OCI-LY7 (cell line): ENCODE measurements at regions not wholly inside any gene's neighbourhood (a gene's known extent, or its start where the extent isn't known, plus 50 kb on each side); places are given as distances from the start of the nearest gene placed in this dataset.

Experiments used
- BruUV-seq: library from RNA; stranded (reverse); fragments of 400-500 nt; replicated peaks from 2 replicates; lab custom pipeline; 2021; lab: Mats Ljungman, UMichigan
- CTCF ChIA-PET: fragments of 300-600 bp; sonication (Branson Sonifier 250); formaldehyde crosslinking; loops from one replicate; lab custom pipeline; 2022; ENCODE audit warnings: antibody characterized with exemption; ENCODE audit not compliant: unreplicated experiment; lab: Charles Lee
- POLR2A ChIA-PET: fragments of 300-600 bp; sonication (Branson Sonifier 250); formaldehyde crosslinking; loops from one replicate; lab custom pipeline; 2022; ENCODE audit warnings: antibody characterized with exemption; lab: Charles Lee
- DNase-seq: peaks from one replicate; pipeline ENCODE4 v3.0.0-alpha.2; 2015; ENCODE audit warnings: low spot score
- H2AFZ ChIP-seq: fragments of 200-600 bp; sonication (generic), shearing (Covaris generic); 2 replicates; pipeline ENCODE4 v1.6.1; 2014; ENCODE audit warnings: mild to moderate bottlenecking, antibody characterized with exemption, low read length, moderate library complexity
- H3K27ac ChIP-seq: fragments of 200-600 bp; sonication (generic); 2 replicates; pipeline ENCODE4 v1.5.1; 2014; ENCODE audit warnings: mixed run types, low read depth, mild to moderate bottlenecking, moderate library complexity, low read length, inconsistent platforms; ENCODE audit not compliant: poor library complexity, severe bottlenecking
- H3K36me3 ChIP-seq: fragments of 200-600 bp; sonication (generic); 2 replicates; pipeline ENCODE4 v1.6.1; 2014; ENCODE audit warnings: mild to moderate bottlenecking, antibody characterized with exemption, low read length, moderate library complexity, mixed read lengths; ENCODE audit not compliant: insufficient read depth
- H3K4me1 ChIP-seq: fragments of 200-600 bp; sonication (generic); 2 replicates; pipeline ENCODE4 v1.5.1; 2014; ENCODE audit warnings: mild to moderate bottlenecking, low read length; ENCODE audit not compliant: insufficient read depth, poor library complexity, severe bottlenecking
- H3K4me2 ChIP-seq: fragments of 200-600 bp; sonication (generic); 2 replicates; pipeline ENCODE4 v1.6.1; 2014; ENCODE audit warnings: mild to moderate bottlenecking, low read length
- H3K4me3 ChIP-seq: fragments of 200-600 bp; sonication (generic); 2 replicates; pipeline ENCODE4 v1.5.1; 2014; ENCODE audit warnings: mild to moderate bottlenecking, low read depth, low read length; ENCODE audit not compliant: poor library complexity, severe bottlenecking
- H3K79me2 ChIP-seq: fragments of 200-600 bp; sonication (generic); 2 replicates; pipeline ENCODE4 v1.6.1; 2016; ENCODE audit warnings: low read depth, mild to moderate bottlenecking, low read length, moderate library complexity, mixed read lengths; ENCODE audit not compliant: insufficient read depth
- H3K9me2 ChIP-seq: fragments of 200-600 bp; sonication (generic); 2 replicates; pipeline ENCODE4 v1.6.1; 2016; ENCODE audit warnings: mild to moderate bottlenecking, low read length, mixed read lengths; ENCODE audit not compliant: insufficient read depth
- H3K9me3 ChIP-seq: fragments of 200-600 bp; sonication (generic); 2 replicates; pipeline ENCODE4 v1.6.1; 2014; ENCODE audit warnings: mild to moderate bottlenecking, mixed run types, low read length, mixed read lengths
- H4K20me1 ChIP-seq: fragments of 200-600 bp; sonication (generic); 2 replicates; pipeline ENCODE4 v1.6.1; 2014; ENCODE audit warnings: mild to moderate bottlenecking, antibody characterized with exemption, low read length, moderate library complexity, mixed read lengths; ENCODE audit not compliant: insufficient read depth
- CTCF ChIP-seq: fragments of 200-600 bp; sonication (generic); conservative IDR thresholded peaks from 2 replicates; pipeline ENCODE4 v1.5.1; 2014; ENCODE audit warnings: mild to moderate bottlenecking, antibody characterized with exemption, low read length, moderate library complexity, mixed read lengths
- EZH2phosphoT487 ChIP-seq: fragments of 200-600 bp; sonication (generic); IDR thresholded peaks from 2 replicates; pipeline ENCODE4 v1.6.1; 2018; ENCODE audit warnings: low read depth, borderline replicate concordance, mild to moderate bottlenecking, mixed run types, antibody characterized with exemption, low read length, moderate library complexity, mixed read lengths
- intact Hi-C: fragments of 100-400 bp; cut with micrococcal nuclease; formaldehyde crosslinking; loops from one replicate; pipeline ENCODE4 v1.10.0; 2022; ENCODE audit not compliant: unreplicated experiment

DNA sequence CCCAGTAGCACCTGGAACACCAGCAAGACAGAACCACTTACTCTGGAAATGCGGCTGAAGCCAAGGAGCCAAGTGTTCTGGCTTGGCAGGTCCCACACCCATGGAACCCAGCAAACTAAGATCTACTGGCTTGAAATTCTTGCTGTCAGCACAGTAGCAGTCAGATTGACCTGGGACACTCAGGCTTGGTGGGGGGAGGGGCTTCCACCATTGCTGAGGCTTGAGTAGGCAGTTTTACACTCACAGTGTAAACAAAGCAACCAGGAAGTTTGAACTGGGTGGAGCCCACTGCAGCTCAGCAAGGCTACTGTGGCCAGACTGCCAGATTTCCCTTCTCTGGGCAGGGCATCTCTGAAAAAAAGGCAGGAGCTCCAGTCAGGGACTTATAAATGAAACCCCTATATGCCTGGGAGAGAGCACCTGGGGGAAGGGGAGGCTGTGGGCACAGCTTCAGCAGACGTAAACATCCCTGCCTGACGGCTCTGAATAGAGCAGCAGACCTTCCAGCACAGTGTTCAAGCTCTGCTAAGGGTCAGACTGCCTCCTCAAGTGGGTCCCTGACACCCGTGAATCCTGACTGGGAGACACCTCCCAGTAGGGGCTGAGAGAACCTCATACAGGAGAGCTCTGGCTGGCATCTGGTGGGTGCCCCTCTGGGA lies 121.2 kb downstream of the MTERF1 start:
- H3K9me3 ChIP-seq: no peaks in the 10 kb centered on the region
- intact Hi-C loops: no loop called here
- no TSS peak for BruUV-seq
- no peak overlapping the region for H2AFZ ChIP-seq
- no peak for DNase-seq
- no peak overlapping the region for H3K27ac ChIP-seq
- H3K79me2 ChIP-seq: no peaks in the 10 kb centered on the region
- ChIA-PET CTCF (no interaction called here), POLR2A (no interaction called here)
- no peaks in the 10 kb centered on the region for H3K4me1 ChIP-seq
- H3K36me3 ChIP-seq: no peaks in the 10 kb centered on the region
- no peak overlapping the region for H3K4me2 ChIP-seq
- TF ChIP-seq EZH2phosphoT487 (no peak), CTCF (no peak)
- H4K20me1 ChIP-seq: no peaks in the 10 kb centered on the region
- no peak overlapping the region for H3K4me3 ChIP-seq
- no peaks in the 10 kb centered on the region for H3K9me2 ChIP-seq

DNA sequence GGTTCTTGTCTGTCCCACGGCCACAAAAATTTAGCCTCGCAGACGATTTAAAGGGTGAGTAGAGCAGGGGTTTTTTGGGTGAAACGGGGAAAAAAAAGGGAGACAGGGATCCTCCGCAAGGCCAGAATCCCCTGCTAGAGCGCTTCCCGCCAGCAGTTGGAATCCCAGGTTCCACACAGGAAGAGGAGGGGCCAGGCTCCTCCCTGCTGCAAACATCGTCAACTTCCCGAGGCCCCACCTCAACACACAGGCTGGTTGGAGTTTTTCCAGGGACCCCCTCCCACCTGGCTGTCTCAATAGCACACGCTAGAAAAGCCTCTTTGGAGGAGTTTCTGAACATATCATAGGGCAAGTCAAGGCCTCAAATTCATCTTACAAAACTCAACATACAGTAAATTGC lies 112.7 kb downstream of the MTERF1 start:
- no peaks in the 10 kb centered on the region for H3K36me3 ChIP-seq
- CTCF ChIA-PET: no interaction called here
- H3K9me3 ChIP-seq: no peaks in the 10 kb centered on the region
- no peak overlapping the region for H3K4me2 ChIP-seq
- no peaks in the 10 kb centered on the region for H4K20me1 ChIP-seq
- BruUV-seq: no TSS peak
- no peaks in the 10 kb centered on the region for H3K4me1 ChIP-seq
- intact Hi-C loops: no loop called here
- H3K27ac ChIP-seq: no peak overlapping the region
- H3K4me3 ChIP-seq: no peak overlapping the region
- TF ChIP-seq CTCF: no peak
- TF ChIP-seq EZH2phosphoT487: no peak
- H2AFZ ChIP-seq: no peak overlapping the region
- no peaks in the 10 kb centered on the region for H3K9me2 ChIP-seq
- H3K79me2 ChIP-seq: no peaks in the 10 kb centered on the region
- POLR2A ChIA-PET: no interaction called here
- DNase-seq: no peak

DNA sequence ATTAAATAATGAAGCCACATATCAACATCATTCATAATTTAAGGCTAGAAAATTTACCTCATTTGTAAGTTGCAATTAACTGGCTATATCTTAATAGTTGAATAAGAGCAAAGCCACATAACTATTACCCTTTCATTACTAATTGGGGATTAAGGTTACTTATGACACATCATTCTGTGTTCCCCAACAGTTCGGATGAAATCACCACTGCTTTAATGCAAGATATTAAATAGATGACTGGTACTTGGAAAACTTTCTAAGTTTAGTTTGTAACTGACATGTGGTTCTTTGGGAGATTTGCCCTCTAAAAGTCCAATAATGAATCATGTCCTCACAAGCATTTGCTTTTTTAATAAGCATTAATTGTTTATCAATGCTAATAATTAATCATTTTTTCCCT lies 109.1 kb downstream of the MTERF1 start:
- ChIA-PET CTCF (no interaction called here), POLR2A (no interaction called here)
- Histone ChIP-seq H3K4me2 (no peak overlapping the region), H3K27ac (no peak overlapping the region), H3K4me1 (no peaks in the 10 kb centered on the region), H3K4me3 (no peak overlapping the region), H3K9me2 (no peaks in the 10 kb centered on the region), H3K79me2 (no peaks in the 10 kb centered on the region), H2AFZ (no peak overlapping the region), H3K36me3 (no peaks in the 10 kb centered on the region), H4K20me1 (no peaks in the 10 kb centered on the region), H3K9me3 (no peaks in the 10 kb centered on the region)
- DNase-seq: no peak
- TF ChIP-seq EZH2phosphoT487 (no peak), CTCF (no peak)
- no TSS peak for BruUV-seq
- intact Hi-C loops: no loop called here
